ENCODE measurements at regions not wholly inside any gene's neighbourhood (a gene's known extent, or its start where the extent isn't known, plus 50 kb on each side); places are given as distances from the start of the nearest gene placed in this dataset.

DNA sequence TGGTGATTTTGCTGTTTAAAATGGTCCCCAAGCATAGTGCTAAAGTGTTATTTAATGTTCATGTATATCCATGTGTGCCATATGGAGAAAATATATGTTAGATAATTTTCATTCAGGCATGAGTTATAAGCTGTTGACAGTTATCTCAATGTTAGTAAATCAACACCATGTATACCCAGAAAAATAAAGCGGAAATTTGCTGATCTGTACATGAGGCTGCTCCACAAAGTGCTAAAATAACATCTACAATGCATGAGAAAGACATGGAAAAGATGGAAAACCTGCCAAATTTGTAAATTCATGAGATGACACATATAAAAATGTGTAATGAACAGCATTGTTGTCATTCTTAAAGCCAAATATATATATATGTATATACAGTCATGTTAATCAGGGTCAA lies 1199.2 kb downstream of the FSCB start:
- TF ChIP-seq, protein P1, sequence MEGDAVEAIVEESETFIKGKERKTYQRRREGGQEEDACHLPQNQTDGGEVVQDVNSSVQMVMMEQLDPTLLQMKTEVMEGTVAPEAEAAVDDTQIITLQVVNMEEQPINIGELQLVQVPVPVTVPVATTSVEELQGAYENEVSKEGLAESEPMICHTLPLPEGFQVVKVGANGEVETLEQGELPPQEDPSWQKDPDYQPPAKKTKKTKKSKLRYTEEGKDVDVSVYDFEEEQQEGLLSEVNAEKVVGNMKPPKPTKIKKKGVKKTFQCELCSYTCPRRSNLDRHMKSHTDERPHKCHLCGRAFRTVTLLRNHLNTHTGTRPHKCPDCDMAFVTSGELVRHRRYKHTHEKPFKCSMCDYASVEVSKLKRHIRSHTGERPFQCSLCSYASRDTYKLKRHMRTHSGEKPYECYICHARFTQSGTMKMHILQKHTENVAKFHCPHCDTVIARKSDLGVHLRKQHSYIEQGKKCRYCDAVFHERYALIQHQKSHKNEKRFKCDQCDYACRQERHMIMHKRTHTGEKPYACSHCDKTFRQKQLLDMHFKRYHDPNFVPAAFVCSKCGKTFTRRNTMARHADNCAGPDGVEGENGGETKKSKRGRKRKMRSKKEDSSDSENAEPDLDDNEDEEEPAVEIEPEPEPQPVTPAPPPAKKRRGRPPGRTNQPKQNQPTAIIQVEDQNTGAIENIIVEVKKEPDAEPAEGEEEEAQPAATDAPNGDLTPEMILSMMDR (IDR thresholded peaks at IDR 0.05) = no peak
- TF ChIP-seq EZH2 (IDR thresholded peaks at IDR 0.05; ENCODE audit: borderline replicate concordance, insufficient read depth, low read depth, low read length, poor library complexity, severe bottlenecking) = no peak

Measured in B cell (primary cell).